HCT116 (cell line): ENCODE measurements at regions not wholly inside any gene's neighbourhood (a gene's known extent, or its start where the extent isn't known, plus 50 kb on each side); places are given as distances from the start of the nearest gene placed in this dataset.

Experiments used
- ATAC-seq: fragments of 200-7000 bp; cut with Tn5 transposase; 2 replicates; pipeline ENCODE4 v1.9.1; 2020; ENCODE audit warnings: mild to moderate bottlenecking, moderate library complexity
- BruUV-seq: library from RNA; stranded (reverse); fragments of 400-500 nt; replicated peaks from 2 replicates; lab custom pipeline; 2021; lab: Mats Ljungman, UMichigan
- CTCF ChIA-PET: fragments of 300-600 bp; sonication (Branson Sonifier 250); formaldehyde crosslinking; loops from one replicate; lab custom pipeline; 2021; ENCODE audit warnings: antibody characterized with exemption; lab: Charles Lee
- POLR2A ChIA-PET: fragments of 300-600, 350-600 bp; sonication (Branson Sonifier 250); formaldehyde crosslinking; loops from one replicate; lab custom pipeline; 2021; ENCODE audit warnings: antibody characterized with exemption; lab: Charles Lee
- RAD21 ChIA-PET, 2 experiments: fragments of 300-600 bp; sonication (Branson Sonifier 250); formaldehyde crosslinking; loops; one replicate each; lab custom pipeline; 2023; ENCODE audit warnings: low total read pairs in 2 of 2; ENCODE audit not compliant: uncharacterized antibody in 2 of 2, unreplicated experiment in 2 of 2, low non-redundant PET in 1 of 2; lab: Charles Lee
- DNase-seq: peaks from one replicate; pipeline ENCODE4 v3.0.0-alpha.2; 2010; ENCODE audit warnings: low read depth, low spot score
- H2AFZ ChIP-seq: fragments of 200-600 bp; shearing (Covaris generic), sonication (generic); 2 replicates; pipeline ENCODE4 v1.6.1; 2017; ENCODE audit warnings: low read depth, mixed run types, mixed read lengths, antibody characterized with exemption, low read length; ENCODE audit not compliant: poor library complexity, severe bottlenecking
- H3K27ac ChIP-seq: 2 replicates; pipeline ENCODE4 v1.5.1; 2012; ENCODE audit warnings: low read depth, low read length
- H3K27me3 ChIP-seq: fragments of 200-600 bp; sonication (generic); 2 replicates; pipeline ENCODE4 v1.6.1; 2016; ENCODE audit warnings: mixed run types, low read length, mixed read lengths; ENCODE audit not compliant: insufficient read depth
- H3K36me3 ChIP-seq, 2 experiments: fragments of 200-500 bp in 1 of 2; fragments of 200-600 bp in 1 of 2; sonication (Bioruptor generic) in 1 of 2; sonication (generic) in 1 of 2; 2 replicates each; pipeline versions ENCODE4 v1.5.1 to v1.6.1; 2014 to 2016; ENCODE audit warnings: low read length in 2 of 2, inconsistent platforms in 1 of 2, mixed read lengths in 1 of 2, mixed run types in 1 of 2; ENCODE audit not compliant: insufficient read depth in 2 of 2, control insufficient read depth in 1 of 2
- H3K4me1 ChIP-seq, 2 experiments: fragments of 200-600 bp in 1 of 2; sonication (generic) in 1 of 2; 2 replicates each; pipeline versions ENCODE4 v1.5.1 to v1.6.1; 2012 to 2017; ENCODE audit warnings: low read length in 2 of 2, inconsistent platforms in 1 of 2, mild to moderate bottlenecking in 1 of 2, mixed read lengths in 1 of 2, mixed run types in 1 of 2, moderate library complexity in 1 of 2; ENCODE audit not compliant: insufficient read depth in 2 of 2, control insufficient read depth in 1 of 2
- H3K4me2 ChIP-seq: fragments of 200-600 bp; sonication (generic); 2 replicates; pipeline ENCODE4 v1.6.1; 2017; ENCODE audit warnings: mixed run types, low read length, mixed read lengths
- H3K4me3 ChIP-seq, 2 experiments: fragments of 200-600 bp in 1 of 2; sonication (generic) in 1 of 2; replicated peaks in 1 of 2; 2 replicates each; pipeline ENCODE4 v1.5.1; 2011 to 2016; ENCODE audit warnings: low read length in 2 of 2, control low read depth in 1 of 2, low read depth in 1 of 2, mild to moderate bottlenecking in 1 of 2, mixed read lengths in 1 of 2, mixed run types in 1 of 2
- H3K79me2 ChIP-seq: fragments of 200-600 bp; sonication (generic); 2 replicates; pipeline ENCODE4 v1.6.1; 2017; ENCODE audit warnings: mild to moderate bottlenecking, mixed run types, low read length, moderate library complexity, mixed read lengths; ENCODE audit not compliant: insufficient read depth
- H3K9ac ChIP-seq: fragments of 200-600 bp; sonication (generic); 2 replicates; pipeline ENCODE4 v1.6.1; 2016; ENCODE audit warnings: low read length, mixed read lengths
- H3K9me2 ChIP-seq: fragments of 200-600 bp; sonication (generic), shearing (Covaris generic); 2 replicates; pipeline ENCODE4 v1.6.1; 2017; ENCODE audit warnings: mixed run types, mild to moderate bottlenecking, moderate library complexity; ENCODE audit not compliant: insufficient read depth
- H3K9me3 ChIP-seq, 2 experiments: fragments of 200-500 bp in 1 of 2; fragments of 200-600 bp in 1 of 2; sonication (Bioruptor generic) in 1 of 2; sonication (generic) in 1 of 2; 2 replicates each; pipeline ENCODE4 v1.6.1; 2014 to 2017; ENCODE audit warnings: low read length in 2 of 2, mixed read lengths in 2 of 2, inconsistent platforms in 1 of 2, low read depth in 1 of 2, mild to moderate bottlenecking in 1 of 2, mixed run types in 1 of 2, moderate library complexity in 1 of 2; ENCODE audit not compliant: control insufficient read depth in 1 of 2, insufficient read depth in 1 of 2
- H4K20me1 ChIP-seq: fragments of 200-600 bp; sonication (generic), shearing (Covaris generic); 2 replicates; pipeline ENCODE4 v1.6.1; 2017; ENCODE audit warnings: mixed run types, mild to moderate bottlenecking, moderate library complexity; ENCODE audit not compliant: insufficient read depth
- CEBPB ChIP-seq: IDR thresholded peaks from 2 replicates; pipeline ENCODE4 v1.6.1; 2012; ENCODE audit warnings: low read depth
- FOSL1 ChIP-seq: IDR thresholded peaks from 2 replicates; pipeline ENCODE4 v1.6.1; 2012; ENCODE audit warnings: low read depth
- MAX ChIP-seq: IDR thresholded peaks from 2 replicates; pipeline ENCODE4 v1.6.1; 2012
- POLR2AphosphoS5 ChIP-seq: IDR thresholded peaks from 2 replicates; pipeline ENCODE4 v1.6.1; 2011; ENCODE audit warnings: mild to moderate bottlenecking, low read depth, low read length, moderate library complexity
- RAD21 ChIP-seq: IDR thresholded peaks from 2 replicates; pipeline ENCODE4 v1.6.1; 2012; ENCODE audit warnings: low read depth, mild to moderate bottlenecking
- SP1 ChIP-seq: IDR thresholded peaks from 2 replicates; pipeline ENCODE4 v1.6.1; 2012; ENCODE audit warnings: low read depth
- SRF ChIP-seq: IDR thresholded peaks from 2 replicates; pipeline ENCODE4 v1.6.1; 2012; ENCODE audit warnings: low read depth
- TCF7L2 ChIP-seq: IDR thresholded peaks from 2 replicates; pipeline ENCODE4 v1.7.0; 2011; ENCODE audit warnings: borderline replicate concordance, inconsistent platforms; ENCODE audit not compliant: insufficient read depth, insufficient read length; ENCODE audit errors: extremely low read depth
- YY1 ChIP-seq: IDR thresholded peaks from 2 replicates; pipeline ENCODE4 v1.6.1; 2011; ENCODE audit warnings: low read length, low read depth, moderate library complexity, mild to moderate bottlenecking; ENCODE audit not compliant: insufficient replicate concordance; ENCODE audit errors: extremely low read depth
- ZBTB33 ChIP-seq: IDR thresholded peaks from 2 replicates; pipeline ENCODE4 v1.6.1; 2011; ENCODE audit warnings: mild to moderate bottlenecking, low read length, moderate library complexity; ENCODE audit not compliant: insufficient replicate concordance; ENCODE audit errors: extremely low read depth
- intact Hi-C: fragments of 100-400 bp; cut with micrococcal nuclease; formaldehyde crosslinking; loops from 2 replicates; pipeline ENCODE4 v1.10.0; 2022
- TF ChIP-seq, protein P1 (sequence below), 3 experiments: fragments of 200-600 bp in 1 of 3; sonication (generic) in 1 of 3; IDR thresholded peaks in 2 of 3; conservative IDR thresholded peaks in 1 of 3; 2 replicates each; pipeline ENCODE4 v1.5.1; 2012 to 2017; ENCODE audit warnings: low read depth in 2 of 3, low read length in 2 of 3, antibody characterized with exemption in 1 of 3, borderline replicate concordance in 1 of 3, control low read depth in 1 of 3, mild to moderate bottlenecking in 1 of 3, mixed read lengths in 1 of 3, mixed run types in 1 of 3, moderate library complexity in 1 of 3; ENCODE audit not compliant: insufficient read depth in 1 of 3

- TF ChIP-seq, protein P1, sequence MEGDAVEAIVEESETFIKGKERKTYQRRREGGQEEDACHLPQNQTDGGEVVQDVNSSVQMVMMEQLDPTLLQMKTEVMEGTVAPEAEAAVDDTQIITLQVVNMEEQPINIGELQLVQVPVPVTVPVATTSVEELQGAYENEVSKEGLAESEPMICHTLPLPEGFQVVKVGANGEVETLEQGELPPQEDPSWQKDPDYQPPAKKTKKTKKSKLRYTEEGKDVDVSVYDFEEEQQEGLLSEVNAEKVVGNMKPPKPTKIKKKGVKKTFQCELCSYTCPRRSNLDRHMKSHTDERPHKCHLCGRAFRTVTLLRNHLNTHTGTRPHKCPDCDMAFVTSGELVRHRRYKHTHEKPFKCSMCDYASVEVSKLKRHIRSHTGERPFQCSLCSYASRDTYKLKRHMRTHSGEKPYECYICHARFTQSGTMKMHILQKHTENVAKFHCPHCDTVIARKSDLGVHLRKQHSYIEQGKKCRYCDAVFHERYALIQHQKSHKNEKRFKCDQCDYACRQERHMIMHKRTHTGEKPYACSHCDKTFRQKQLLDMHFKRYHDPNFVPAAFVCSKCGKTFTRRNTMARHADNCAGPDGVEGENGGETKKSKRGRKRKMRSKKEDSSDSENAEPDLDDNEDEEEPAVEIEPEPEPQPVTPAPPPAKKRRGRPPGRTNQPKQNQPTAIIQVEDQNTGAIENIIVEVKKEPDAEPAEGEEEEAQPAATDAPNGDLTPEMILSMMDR (IDR thresholded peaks at IDR 0.05 in 2 of 3, conservative IDR thresholded peaks at IDR 0.05 in 1 of 3; ENCODE audit: borderline replicate concordance in 1 of 3, insufficient read depth in 1 of 3, low read depth in 2 of 3, low read length in 2 of 3), result no peak
- TF ChIP-seq YY1, result no peak
- TF ChIP-seq SRF, result no peak
- no peak for TF ChIP-seq CEBPB
- TF ChIP-seq MAX, result no peak
- no peak for TF ChIP-seq TCF7L2
Measured at GRCh38 chr2:163351966-163352365, 383.8 kb downstream of the FIGN start (continued).

DNA sequence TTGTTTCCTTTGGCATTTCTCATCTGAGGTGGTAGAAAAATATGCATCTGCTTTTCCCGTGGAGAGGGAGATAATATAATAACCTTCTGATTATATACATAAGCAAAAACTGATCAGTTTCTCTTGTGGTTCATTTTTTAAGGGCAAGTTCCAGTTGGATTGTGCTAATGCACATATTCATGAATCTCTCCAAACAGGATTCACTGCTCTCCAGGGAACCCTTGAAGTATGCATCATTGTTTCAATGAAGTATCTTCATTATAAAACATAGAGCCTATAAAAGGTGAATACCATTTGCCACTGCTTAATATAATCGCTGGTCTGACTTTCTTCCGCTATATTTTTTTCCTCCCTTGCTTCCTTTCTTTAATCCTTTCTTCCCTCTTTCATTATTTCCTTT is 384.7 kb downstream of the FIGN start:
- H3K27me3 ChIP-seq, result no peaks in the 10 kb centered on the region
- DNase-seq, result no peak
- H3K4me2 ChIP-seq, result no peak overlapping the region
- no peaks in the 10 kb centered on the region for H3K9me2 ChIP-seq
- ChIA-PET RAD21 (no interaction called here), CTCF (no interaction called here), POLR2A (no interaction called here)
- H3K9me3 ChIP-seq, result no peaks in the 10 kb centered on the region
- peaks cover 18 to 34% of the 10 kb centered on the region in 2 experiments for H3K4me1 ChIP-seq
- no peaks in the 10 kb centered on the region for H4K20me1 ChIP-seq
- no peaks in the 10 kb centered on the region for H3K79me2 ChIP-seq
- no peak for ATAC-seq
- no peak for TF ChIP-seq SP1
- TF ChIP-seq, protein P1 (IDR thresholded peaks at IDR 0.05 in 2 of 3, conservative IDR thresholded peaks at IDR 0.05 in 1 of 3; ENCODE audit: borderline replicate concordance in 1 of 3, insufficient read depth in 1 of 3, low read depth in 2 of 3, low read length in 2 of 3), result no peak
- no peak for TF ChIP-seq POLR2AphosphoS5
- TF ChIP-seq RAD21, result no peak
- TF ChIP-seq ZBTB33, result no peak
- no peak for TF ChIP-seq FOSL1
- TF ChIP-seq CEBPB, result no peak
- BruUV-seq, result no TSS peak
- H3K9ac ChIP-seq, result no peak overlapping the region
- no peak overlapping the region for H3K4me3 ChIP-seq
- intact Hi-C loops, result no loop called here
- no peaks in the 10 kb centered on the region for H3K36me3 ChIP-seq
- H3K27ac ChIP-seq, result no peak overlapping the region
- H2AFZ ChIP-seq, result no peak overlapping the region
